ENCODE measurements at regions not wholly inside any gene's neighbourhood (a gene's known extent, or its start where the extent isn't known, plus 50 kb on each side); places are given as distances from the start of the nearest gene placed in this dataset.
"Not testable (repeated sequence)": the region's sequence is repeated elsewhere in the genome, so short reads cannot be mapped to it uniquely, and the experiment has no call there.

DNA sequence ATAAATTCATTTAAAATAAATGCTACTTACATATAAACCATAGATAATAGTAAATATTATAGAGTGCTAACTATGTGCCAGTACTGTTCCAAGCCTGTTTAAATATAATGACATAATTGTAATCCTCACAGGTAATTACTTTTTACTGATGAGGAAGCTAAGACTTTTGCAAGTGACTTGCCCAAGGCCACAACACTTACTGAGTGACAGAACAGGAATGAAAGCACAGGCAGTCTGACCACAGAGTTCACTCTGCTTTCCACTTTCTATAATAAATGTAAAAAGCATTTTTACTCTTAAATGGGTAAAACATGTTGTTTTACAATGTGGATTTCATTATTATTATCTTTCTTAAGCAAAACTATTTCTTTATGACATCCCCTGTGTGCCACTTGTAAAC is 537.8 kb upstream of the SLC39A10 start:
- no peak for DNase-seq (ENCODE audit: low read depth in 3 of 3, low spot score in 2 of 3)

GRCh38 chr2:195118276-195118675 is 538.8 kb upstream of the SLC39A10 start:
- DNase-seq (ENCODE audit: low read depth in 3 of 3, low spot score in 2 of 3), result no peak

DNA sequence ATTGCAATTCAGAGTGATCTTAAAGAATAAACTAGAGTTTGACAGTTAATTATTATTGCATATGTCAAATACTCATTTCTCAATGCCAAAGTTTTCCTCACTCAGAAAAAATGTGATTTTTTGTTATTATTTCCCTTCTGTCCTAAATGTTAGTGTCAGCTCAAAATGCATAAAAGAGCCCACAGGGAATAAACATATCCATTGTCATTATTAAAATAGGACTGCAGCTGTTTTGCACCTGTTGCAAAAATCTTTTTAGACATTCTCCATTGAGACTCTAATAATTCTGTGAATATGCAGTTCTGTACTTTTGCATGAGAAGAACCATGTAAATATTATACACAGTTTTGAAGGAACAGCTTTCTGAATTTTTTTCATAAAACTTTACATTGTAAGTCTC is 540.0 kb upstream of the SLC39A10 start:
- DNase-seq (ENCODE audit: low read depth in 3 of 3, low spot score in 2 of 3), result no peak

GRCh38 chr2:195115738-195116137 is 541.3 kb upstream of the SLC39A10 start:
- no peak for DNase-seq (ENCODE audit: low read depth in 3 of 3, low spot score in 2 of 3)

GRCh38 chr2:195108182-195108581 is 548.8 kb upstream of the SLC39A10 start:
- no peak for DNase-seq (ENCODE audit: low read depth in 3 of 3, low spot score in 2 of 3)

DNA sequence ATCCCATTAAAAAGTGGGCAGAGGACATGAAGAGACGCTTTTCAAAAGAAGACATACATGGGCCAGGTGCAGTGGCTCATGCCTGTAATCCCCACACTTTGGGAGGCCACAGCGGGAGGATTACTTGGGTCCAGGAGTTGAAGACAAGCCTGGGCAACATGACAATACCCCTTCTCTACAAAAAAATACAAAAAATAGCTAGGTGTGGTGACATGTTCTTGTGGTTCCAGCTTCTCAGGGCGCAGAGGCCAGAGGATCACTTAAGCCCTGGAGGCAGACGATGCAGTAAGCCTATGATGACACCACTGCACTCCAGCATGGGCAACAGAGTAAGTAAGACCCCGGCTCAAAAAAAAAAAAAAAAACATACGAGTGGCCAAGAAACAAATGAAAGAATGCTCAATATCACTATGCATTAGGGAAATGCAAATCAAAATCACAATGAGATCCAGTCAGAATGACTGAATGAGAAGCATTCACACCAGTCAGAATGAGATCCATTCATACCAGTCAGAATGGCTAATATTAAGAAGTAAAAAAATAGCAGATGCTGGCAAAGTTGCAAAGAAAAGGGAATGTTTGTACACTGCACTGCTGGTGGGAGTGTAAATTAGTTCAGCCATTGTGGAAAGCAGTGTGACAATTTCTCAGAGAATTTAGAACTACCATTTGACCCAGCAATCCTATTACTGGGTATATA is 550.2 kb upstream of the SLC39A10 start:
- no peak for DNase-seq (ENCODE audit: low read depth in 3 of 3, low spot score in 2 of 3)

- DNase-seq (ENCODE audit: low read depth in 3 of 3, low spot score in 2 of 3), result no peak
Observed at GRCh38 chr2:195105581-195105980, 551.4 kb upstream of the SLC39A10 start.

DNA sequence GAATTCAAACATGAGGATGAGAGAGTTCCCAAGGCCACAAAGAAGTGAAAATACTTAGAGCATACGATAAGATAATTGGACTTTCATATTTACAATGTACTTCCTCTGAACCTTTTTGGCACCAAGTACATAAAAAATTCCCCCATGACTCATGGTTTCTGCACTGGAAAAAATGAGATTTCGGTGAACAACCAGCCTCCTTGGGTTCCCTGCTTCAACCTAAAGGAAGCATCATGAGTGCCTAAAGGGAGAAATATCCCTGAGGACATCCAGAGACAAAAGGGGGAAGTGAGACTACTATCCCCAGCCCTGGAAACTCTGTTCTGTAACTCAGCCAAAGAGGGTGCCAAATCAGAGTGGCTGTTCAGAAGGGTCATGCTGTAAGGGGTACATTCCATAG is 562.7 kb upstream of the SLC39A10 start:
- DNase-seq (ENCODE audit: low read depth in 3 of 3, low spot score in 2 of 3), result no peak

DNA sequence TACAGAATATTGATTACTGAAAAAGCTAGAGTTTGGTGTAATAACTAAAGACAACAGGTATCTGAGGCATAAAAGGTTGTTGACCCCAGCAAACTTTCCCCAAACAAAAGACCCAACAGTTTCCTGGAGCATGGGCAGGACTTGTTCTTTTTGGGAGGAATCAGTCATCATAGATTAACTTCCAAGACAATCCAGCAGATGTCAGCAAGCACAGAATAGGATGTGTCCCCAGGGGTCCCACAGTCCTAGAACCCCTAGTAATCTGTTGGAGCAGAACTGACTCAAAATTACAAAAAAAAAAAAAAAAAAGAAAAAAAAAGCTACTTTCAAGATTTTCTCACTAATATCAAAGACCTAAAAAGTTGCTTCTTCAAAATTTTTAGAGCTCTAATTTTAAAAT is 564.7 kb upstream of the SLC39A10 start:
- DNase-seq (ENCODE audit: low read depth in 3 of 3, low spot score in 2 of 3), result no peak

GRCh38 chr2:195072806-195073205 is 584.2 kb upstream of the SLC39A10 start:
- DNase-seq (ENCODE audit: low read depth in 3 of 3, low spot score in 2 of 3), result not testable (repeated sequence)

DNA sequence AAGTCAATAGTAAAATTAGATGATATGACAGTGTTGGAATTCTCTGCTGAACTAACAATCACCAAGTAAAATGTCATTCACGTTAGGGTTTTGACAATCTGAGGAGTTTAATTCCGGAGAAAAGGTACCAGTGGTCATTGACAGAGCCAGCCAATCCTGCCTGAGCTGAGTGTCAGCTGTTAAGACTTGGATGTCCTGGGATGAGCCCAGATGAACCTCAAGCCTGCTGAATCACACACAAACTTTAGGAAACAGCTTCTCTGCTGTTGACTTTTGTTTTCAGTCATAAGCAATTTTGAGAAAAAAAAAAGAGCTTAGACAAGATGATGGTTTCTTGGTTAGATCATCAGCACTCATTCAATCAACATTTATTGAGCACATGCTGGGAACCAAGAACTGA is 600.0 kb upstream of the SLC39A10 start:
- DNase-seq (ENCODE audit: low read depth in 3 of 3, low spot score in 2 of 3), result no peak

GRCh38 chr2:195055996-195056395 is 601.0 kb upstream of the SLC39A10 start:
- no peak for DNase-seq (ENCODE audit: low read depth in 3 of 3, low spot score in 2 of 3)

GRCh38 chr2:195051401-195051800 is 605.6 kb upstream of the SLC39A10 start:
- DNase-seq (ENCODE audit: low read depth in 3 of 3, low spot score in 2 of 3), result no peak

DNA sequence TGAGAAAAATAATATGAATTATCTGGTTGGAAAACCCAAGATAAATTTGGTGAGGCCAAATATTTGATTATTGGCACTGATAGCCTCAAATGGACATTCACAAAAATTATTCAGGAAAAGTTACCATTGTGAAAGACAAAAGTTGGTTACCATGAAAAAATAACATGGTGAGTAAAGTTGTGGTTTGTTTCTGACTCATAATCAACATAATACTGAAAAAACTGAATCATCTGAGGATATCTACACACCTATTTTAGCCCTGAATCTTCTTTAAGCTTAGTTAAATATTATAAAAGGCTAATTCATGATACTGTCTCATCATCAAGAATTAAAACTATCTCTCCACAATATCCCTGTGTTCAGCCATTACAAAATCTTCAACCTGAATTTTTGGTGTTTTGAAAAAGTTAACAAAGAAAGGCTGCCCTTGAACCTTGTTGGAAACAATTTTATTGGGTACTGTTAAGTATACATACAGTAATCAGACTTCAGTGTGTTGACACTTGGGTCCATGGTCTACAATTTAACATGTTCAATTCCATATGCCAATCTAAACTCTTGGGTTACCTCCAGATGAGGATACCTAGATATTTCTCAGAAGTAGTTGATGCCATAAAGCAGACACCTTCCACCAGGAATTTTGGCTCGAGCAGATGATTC is 607.5 kb upstream of the SLC39A10 start:
- DNase-seq (ENCODE audit: low read depth in 3 of 3, low spot score in 2 of 3), result no peak

DNA sequence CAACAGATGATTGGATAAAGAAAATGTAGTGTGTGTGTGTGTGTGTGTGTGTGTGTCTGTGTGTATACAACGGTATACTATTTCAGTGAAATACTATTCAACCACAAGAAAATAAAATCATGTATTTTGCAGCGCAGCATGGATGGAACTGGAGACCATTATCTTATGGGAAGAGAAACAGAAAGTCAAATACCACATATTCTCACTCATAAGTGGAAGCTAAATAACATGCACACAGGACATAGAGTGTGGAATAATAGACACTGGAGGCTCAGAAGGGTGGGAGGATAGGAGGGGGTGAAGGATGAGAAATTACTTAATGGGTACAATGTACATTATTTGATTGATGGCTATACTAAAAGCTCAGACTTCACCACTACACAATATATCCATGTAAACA is 609.1 kb upstream of the SLC39A10 start:
- no peak for DNase-seq (ENCODE audit: low read depth in 3 of 3, low spot score in 2 of 3)

- no peak for DNase-seq (ENCODE audit: low read depth in 3 of 3, low spot score in 2 of 3)
Observed at GRCh38 chr2:195044801-195045200, 612.2 kb upstream of the SLC39A10 start.

GRCh38 chr2:195038153-195038552 is 618.9 kb upstream of the SLC39A10 start:
- no peak for DNase-seq (ENCODE audit: low read depth in 3 of 3, low spot score in 2 of 3)

- DNase-seq (ENCODE audit: low read depth in 3 of 3, low spot score in 2 of 3), result no peak
Observed at GRCh38 chr2:195037045-195037444, 620.0 kb upstream of the SLC39A10 start.

DNA sequence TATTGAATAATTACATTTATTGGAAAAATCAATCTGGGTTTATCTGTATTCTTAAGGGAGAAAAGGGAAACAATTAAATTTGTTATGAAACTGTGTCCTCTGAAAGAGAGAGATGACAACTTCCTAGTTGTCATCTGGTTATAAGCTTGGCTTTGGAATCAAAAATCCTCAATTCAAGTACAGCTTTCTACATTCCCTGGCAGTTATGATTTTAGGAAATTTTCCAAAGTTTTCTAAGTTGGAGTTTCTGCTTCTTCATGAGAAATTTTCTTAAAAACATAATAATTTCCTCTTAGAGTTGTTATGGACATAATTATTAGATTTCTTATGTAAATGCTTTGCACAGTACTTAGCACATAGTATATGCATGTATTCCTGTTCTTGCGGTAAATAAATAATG is 625.6 kb upstream of the SLC39A10 start:
- no peak for DNase-seq (ENCODE audit: low read depth in 3 of 3, low spot score in 2 of 3)

DNA sequence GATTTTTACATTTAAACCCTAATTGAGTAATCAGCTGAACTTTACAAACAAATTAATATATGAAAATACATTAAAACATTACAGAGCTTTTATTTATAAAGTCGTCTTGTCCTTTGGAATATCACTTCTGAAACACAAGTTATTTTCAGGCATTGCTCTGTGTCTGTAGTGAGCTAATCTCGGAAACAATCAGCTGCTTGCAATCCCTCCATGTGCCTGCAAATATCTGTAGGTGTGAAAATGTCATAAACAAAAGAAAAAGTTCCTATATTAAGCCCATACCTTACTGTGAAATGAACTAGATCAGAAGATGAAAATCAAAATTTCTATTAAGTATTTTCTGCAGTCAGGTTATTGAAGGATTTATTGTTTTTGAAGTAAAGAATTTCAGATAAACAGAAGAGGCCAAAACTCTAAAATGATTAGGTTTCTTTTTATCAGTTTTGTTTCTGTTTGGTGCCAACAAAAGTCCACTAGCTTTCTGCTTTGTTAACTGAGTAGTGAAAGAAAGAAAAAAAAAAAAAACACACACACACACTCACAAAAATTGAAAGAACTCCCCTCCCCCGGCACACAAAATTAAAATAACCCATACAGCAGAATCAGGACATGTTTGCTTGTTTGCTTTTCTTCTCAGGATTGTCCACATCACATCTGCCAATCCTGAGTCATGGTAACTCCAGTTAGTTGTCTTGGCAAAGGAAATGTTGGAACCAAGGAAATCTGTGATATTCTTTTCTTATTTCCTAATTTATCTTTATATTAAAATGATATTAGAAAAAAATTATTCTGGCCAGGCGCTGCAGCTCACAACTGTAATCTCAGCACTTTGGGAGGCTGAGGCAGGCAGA is 627.0 kb upstream of the SLC39A10 start:
- DNase-seq (ENCODE audit: low read depth in 3 of 3, low spot score in 2 of 3), result no peak

DNA sequence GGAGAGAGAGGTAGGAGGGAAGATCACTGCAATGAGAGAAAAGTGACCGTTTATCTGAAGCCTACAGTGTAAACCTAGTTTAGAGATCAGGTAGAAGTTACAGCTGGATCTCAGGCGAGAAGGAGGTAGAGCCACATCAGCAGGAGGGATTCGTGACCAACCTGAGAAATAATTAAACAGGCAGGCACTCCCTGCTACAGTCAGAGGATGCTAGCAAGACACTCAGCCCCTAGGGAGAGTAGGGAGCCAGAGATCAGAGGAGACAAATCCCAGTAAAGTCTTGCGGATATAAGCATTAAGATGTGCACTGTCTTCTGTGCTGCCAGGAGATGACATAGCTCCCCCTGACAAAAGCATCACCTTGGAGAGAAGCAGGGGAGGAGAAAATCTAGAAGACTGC is 629.1 kb upstream of the SLC39A10 start:
- no peak for DNase-seq (ENCODE audit: low read depth in 3 of 3, low spot score in 2 of 3)

- DNase-seq (ENCODE audit: low read depth in 3 of 3, low spot score in 2 of 3), result no peak
Observed at GRCh38 chr2:195026261-195026660, 630.8 kb upstream of the SLC39A10 start.
